Tibial nerve (tissue), 4 donors: ENCODE measurements at regions not wholly inside any gene's neighbourhood (a gene's known extent, or its start where the extent isn't known, plus 50 kb on each side); places are given as distances from the start of the nearest gene placed in this dataset.

ENCODE experiments used
- DNase-seq, 2 donors: peaks; one replicate each; pipeline ENCODE4 v3.0.0-alpha.2; 2019; ENCODE audit warnings: low spot score in 2 of 2
- H3K27ac ChIP-seq, 4 donors: fragments of 200-600 bp; sonication (generic) in 3 of 4; one replicate each; pipeline ENCODE4 v1.5.1; 2017 to 2019; ENCODE audit warnings: mild to moderate bottlenecking in 1 of 4
- H3K27me3 ChIP-seq, 2 donors: fragments of 200-600 bp; sonication (generic) in 1 of 2; one replicate each; pipeline versions ENCODE4 v1.5.1 to v1.6.0; 2017 to 2019
- H3K36me3 ChIP-seq, 3 donors: fragments of 200-600 bp; sonication (generic); one replicate each; pipeline ENCODE4 v1.5.1; 2018 to 2019
- H3K4me1 ChIP-seq, 4 donors: fragments of 200-600 bp; sonication (generic) in 3 of 4; one replicate each; pipeline ENCODE4 v1.5.1; 2017 to 2019
- H3K4me3 ChIP-seq, 4 donors: fragments of 200-600 bp; sonication (generic) in 3 of 4; one replicate each; pipeline ENCODE4 v1.5.1; 2017 to 2019; ENCODE audit warnings: mild to moderate bottlenecking in 1 of 4, moderate library complexity in 1 of 4
- H3K9me3 ChIP-seq, 4 donors: fragments of 200-600 bp; sonication (generic) in 3 of 4; one replicate each; pipeline ENCODE4 v1.5.1; 2017 to 2019
- EP300 ChIP-seq, 2 donors: sonication (generic); formaldehyde crosslinking; IDR thresholded peaks; one replicate each; pipeline ENCODE4 v1.6.1; 2017; ENCODE audit warnings: antibody characterized with exemption in 2 of 2, mild to moderate bottlenecking in 1 of 2
- POLR2A ChIP-seq, 2 donors: fragments of 450-650 bp; IDR thresholded peaks; one replicate each; pipeline ENCODE4 v1.6.1; 2017; ENCODE audit warnings: antibody characterized with exemption in 2 of 2, mild to moderate bottlenecking in 2 of 2, moderate library complexity in 2 of 2
- WGBS, 2 donors: methylation state at CpG; one replicate each; pipeline ENCODE4 v1.1.5; 2018; 5-methylcytosine and 5-hydroxymethylcytosine counted together
- TF ChIP-seq, protein P1 (sequence below), 5 experiments: fragments of 200-600 bp in 3 of 5; fragments of 450-650 bp in 2 of 5; sonication (generic) in 3 of 5; IDR thresholded peaks; one replicate each; pipeline ENCODE4 v1.5.1; 2016 to 2019; ENCODE audit warnings: antibody characterized with exemption in 5 of 5, mild to moderate bottlenecking in 3 of 5, moderate library complexity in 2 of 5

DNA sequence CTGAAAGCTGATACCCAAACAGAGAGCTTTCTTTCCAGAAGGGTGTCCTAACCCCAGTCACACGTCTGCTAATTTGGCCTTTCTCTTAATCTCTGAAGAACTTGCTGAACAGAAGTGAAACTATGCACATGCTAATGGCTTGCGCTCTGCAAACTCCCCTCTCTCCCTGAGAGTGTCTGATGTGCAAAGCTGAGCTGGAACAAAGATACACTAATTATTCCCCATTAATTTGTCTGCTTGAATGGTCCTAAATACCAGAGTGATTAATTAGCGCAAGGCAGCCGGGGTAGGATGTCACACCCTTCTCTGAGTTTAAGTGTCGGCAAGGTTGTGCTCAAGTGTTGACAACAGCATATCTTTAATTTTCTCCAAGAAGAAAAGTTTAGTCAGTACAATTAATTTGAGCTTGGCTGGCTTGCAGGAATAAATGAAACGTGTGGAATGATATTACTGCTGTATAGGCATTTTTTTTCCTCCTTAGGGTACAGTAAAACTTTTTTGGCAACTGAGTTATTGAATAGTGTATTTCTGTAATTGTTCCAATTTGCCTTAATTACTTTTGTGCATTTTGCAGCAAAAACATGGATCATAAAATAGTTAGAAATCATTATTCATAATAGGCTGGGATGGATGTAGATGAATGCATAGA lies 715.9 kb upstream of the POU3F2 start:
- Histone ChIP-seq H3K27me3 (no peaks in the 10 kb centered on the region), H3K4me1 (peaks cover 0 to 5% (median 0%) of the 10 kb centered on the region in 4 donors), H3K9me3 (no peaks in the 10 kb centered on the region), H3K27ac (no peak overlapping the region), H3K4me3 (no peak overlapping the region), H3K36me3 (no peaks in the 10 kb centered on the region)
- DNase-seq, result no peak
- TF ChIP-seq EP300 (IDR thresholded peaks at IDR 0.05) (no peak), POLR2A (IDR thresholded peaks at IDR 0.05) (no peak)
- TF ChIP-seq, protein P1, sequence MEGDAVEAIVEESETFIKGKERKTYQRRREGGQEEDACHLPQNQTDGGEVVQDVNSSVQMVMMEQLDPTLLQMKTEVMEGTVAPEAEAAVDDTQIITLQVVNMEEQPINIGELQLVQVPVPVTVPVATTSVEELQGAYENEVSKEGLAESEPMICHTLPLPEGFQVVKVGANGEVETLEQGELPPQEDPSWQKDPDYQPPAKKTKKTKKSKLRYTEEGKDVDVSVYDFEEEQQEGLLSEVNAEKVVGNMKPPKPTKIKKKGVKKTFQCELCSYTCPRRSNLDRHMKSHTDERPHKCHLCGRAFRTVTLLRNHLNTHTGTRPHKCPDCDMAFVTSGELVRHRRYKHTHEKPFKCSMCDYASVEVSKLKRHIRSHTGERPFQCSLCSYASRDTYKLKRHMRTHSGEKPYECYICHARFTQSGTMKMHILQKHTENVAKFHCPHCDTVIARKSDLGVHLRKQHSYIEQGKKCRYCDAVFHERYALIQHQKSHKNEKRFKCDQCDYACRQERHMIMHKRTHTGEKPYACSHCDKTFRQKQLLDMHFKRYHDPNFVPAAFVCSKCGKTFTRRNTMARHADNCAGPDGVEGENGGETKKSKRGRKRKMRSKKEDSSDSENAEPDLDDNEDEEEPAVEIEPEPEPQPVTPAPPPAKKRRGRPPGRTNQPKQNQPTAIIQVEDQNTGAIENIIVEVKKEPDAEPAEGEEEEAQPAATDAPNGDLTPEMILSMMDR (IDR thresholded peaks at IDR 0.05), result no peak
- WGBS, 2 donors, result 38 to 39% methylated on average over 6 of the region's 6 CpGs

DNA sequence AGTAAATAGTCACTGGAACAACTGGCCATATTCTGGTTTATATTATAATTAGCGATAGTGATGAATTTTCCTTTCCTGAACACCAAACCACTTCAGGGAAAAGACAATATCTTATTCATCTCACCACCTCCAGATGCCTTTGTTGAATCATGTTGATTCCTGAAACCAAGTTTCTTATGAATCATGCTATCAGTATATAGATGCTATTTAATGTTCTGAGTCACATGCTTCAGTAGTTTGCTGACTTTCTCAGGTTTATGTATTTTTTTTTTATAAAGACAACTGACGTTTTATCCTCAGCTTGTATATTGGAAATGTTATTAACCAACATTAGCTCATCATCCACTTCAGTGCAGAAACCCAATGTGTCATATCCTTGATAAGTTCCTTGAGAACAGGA lies 710.2 kb upstream of the POU3F2 start:
- TF ChIP-seq POLR2A (IDR thresholded peaks at IDR 0.05) (no peak), EP300 (IDR thresholded peaks at IDR 0.05) (no peak)
- TF ChIP-seq, protein P1 (IDR thresholded peaks at IDR 0.05), result no peak
- Histone ChIP-seq H3K27me3 (no peaks in the 10 kb centered on the region), H3K4me3 (no peak overlapping the region), H3K9me3 (no peaks in the 10 kb centered on the region), H3K36me3 (no peaks in the 10 kb centered on the region), H3K4me1 (peaks cover 0 to 5% (median 0%) of the 10 kb centered on the region in 4 donors), H3K27ac (no peak overlapping the region)
- no peak for DNase-seq
- WGBS, 2 donors, result 61 to 75% methylated on average over 2 of the region's 2 CpGs

DNA sequence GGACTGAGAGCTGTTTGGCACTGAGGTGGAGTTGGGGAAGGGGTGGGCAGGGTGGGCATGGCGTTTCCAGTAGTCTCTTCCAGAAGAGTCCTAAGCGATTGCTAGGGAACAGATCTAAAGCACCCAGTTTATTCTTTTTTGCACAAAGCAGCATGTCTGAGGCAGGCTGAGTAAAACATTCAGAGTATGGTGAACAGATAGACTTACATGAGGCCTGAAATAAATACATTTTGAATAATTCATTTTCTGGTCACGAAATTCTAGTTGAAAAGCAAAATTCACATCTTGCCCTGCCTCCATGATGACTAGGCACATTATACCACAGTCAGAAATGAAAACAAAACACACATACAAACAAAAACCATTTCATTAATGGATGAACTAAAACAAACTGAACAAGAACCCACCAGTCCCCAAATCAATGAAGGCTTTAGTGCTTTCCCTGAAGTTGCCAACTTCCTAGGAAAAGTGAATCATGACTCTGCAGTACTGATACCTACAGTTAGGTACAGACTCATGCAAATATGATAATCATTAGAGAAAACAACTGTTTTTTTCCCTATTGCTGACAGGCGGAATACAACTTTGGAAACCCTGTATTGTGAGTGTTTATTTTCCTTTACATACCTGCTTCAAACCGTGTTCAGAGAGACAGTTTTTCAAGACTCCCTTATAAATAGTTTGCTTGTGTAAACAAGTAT lies 702.9 kb upstream of the POU3F2 start:
- Histone ChIP-seq H3K27ac (no peak overlapping the region), H3K9me3 (no peaks in the 10 kb centered on the region), H3K4me3 (no peak overlapping the region), H3K36me3 (no peaks in the 10 kb centered on the region), H3K27me3 (no peaks in the 10 kb centered on the region), H3K4me1 (no peaks in the 10 kb centered on the region)
- DNase-seq, result no peak
- no peak for TF ChIP-seq EP300 (IDR thresholded peaks at IDR 0.05)
- no peak for TF ChIP-seq POLR2A (IDR thresholded peaks at IDR 0.05)
- TF ChIP-seq, protein P1 (IDR thresholded peaks at IDR 0.05), result no peak
- WGBS, 2 donors, result 55 to 63% methylated on average over 5 of the region's 5 CpGs

DNA sequence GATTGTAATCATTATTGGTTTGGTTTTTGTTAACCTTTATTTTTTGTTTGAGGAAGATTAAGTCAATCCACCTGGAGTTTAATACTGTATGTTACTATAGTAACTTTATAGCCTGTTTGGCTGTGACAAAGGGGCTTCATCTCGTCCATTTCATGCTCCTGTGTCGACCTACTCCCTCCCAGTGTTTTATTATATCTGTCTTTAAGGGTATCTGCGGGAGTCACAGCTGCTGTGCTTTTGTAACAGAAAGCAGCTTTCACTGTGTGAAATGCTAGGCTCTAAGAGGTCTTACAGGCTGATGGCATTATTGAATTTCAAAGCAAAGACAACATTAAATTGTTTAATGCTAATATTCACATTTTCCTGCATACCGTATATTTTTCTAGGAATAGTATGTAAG lies 698.0 kb upstream of the POU3F2 start:
- TF ChIP-seq, protein P1 (IDR thresholded peaks at IDR 0.05), result no peak
- TF ChIP-seq EP300 (IDR thresholded peaks at IDR 0.05) (no peak), POLR2A (IDR thresholded peaks at IDR 0.05) (no peak)
- Histone ChIP-seq H3K4me1 (no peaks in the 10 kb centered on the region), H3K27ac (no peak overlapping the region), H3K27me3 (no peaks in the 10 kb centered on the region), H3K36me3 (no peaks in the 10 kb centered on the region), H3K9me3 (no peaks in the 10 kb centered on the region), H3K4me3 (no peak overlapping the region)
- DNase-seq, result no peak
- WGBS, 2 donors, result 16 to 18% methylated on average over 4 of the region's 4 CpGs

DNA sequence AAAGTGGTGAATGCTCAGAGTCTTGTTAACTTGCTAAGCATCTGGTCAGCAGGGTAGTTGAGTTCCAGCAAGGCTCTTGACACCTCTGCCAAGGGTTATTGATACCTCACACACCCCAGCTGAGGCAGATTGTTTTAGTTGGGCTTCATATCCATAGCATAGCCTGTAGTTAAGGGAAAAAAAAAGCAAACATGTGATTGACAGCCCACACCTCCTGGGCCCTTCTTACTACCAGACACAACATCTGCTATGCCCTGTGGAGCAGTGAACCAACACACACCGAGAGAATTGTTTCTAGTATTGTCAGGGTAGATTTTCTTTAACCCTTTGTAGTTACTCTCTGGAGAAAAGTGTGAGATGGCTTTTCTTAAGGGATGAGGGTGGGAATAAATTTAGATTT lies 697.0 kb upstream of the POU3F2 start:
- Histone ChIP-seq H3K36me3 (no peaks in the 10 kb centered on the region), H3K27me3 (no peaks in the 10 kb centered on the region), H3K9me3 (peaks cover 0 to 1% (median 0%) of the 10 kb centered on the region in 4 donors), H3K27ac (no peak overlapping the region), H3K4me3 (no peak overlapping the region), H3K4me1 (no peaks in the 10 kb centered on the region)
- WGBS, 2 donors, result 3 to 8% methylated on average over 1 of the region's 1 CpG
- DNase-seq, result no peak
- TF ChIP-seq EP300 (IDR thresholded peaks at IDR 0.05), result no peak
- TF ChIP-seq, protein P1 (IDR thresholded peaks at IDR 0.05), result no peak
- no peak for TF ChIP-seq POLR2A (IDR thresholded peaks at IDR 0.05)
